Aorta (tissue), 5 donors: ENCODE measurements at regions not wholly inside any gene's neighbourhood (a gene's known extent, or its start where the extent isn't known, plus 50 kb on each side); places are given as distances from the start of the nearest gene placed in this dataset.

Experiments used
- ATAC-seq: fragments of 200-7000 bp; cut with Tn5 transposase; one replicate; pipeline ENCODE4 v1.9.1; 2022; ENCODE audit warnings: moderate library complexity; ENCODE audit not compliant: low FRiP score
- DNase-seq, 2 donors: peaks; one replicate each; pipeline ENCODE4 v3.0.0-alpha.2; 2020
- H3K27ac ChIP-seq, 2 donors: one replicate each; pipeline ENCODE4 v1.5.1; 2013; ENCODE audit warnings: low read length in 2 of 2, mild to moderate bottlenecking in 2 of 2, moderate library complexity in 2 of 2, control low read depth in 1 of 2, inconsistent platforms in 1 of 2, low read depth in 1 of 2
- H3K27me3 ChIP-seq, 2 donors: one replicate each; pipeline ENCODE4 v1.6.1; 2013; ENCODE audit warnings: control low read depth in 1 of 2, low read length in 1 of 2, mild to moderate bottlenecking in 1 of 2, moderate library complexity in 1 of 2; ENCODE audit not compliant: insufficient read depth in 2 of 2, control insufficient read depth in 1 of 2
- H3K36me3 ChIP-seq, 2 donors: one replicate each; pipeline ENCODE4 v1.6.1; 2013; ENCODE audit warnings: control low read depth in 1 of 2, low read length in 1 of 2, mild to moderate bottlenecking in 1 of 2; ENCODE audit not compliant: insufficient read depth in 2 of 2, control insufficient read depth in 1 of 2
- H3K4me1 ChIP-seq, 2 donors: one replicate each; pipeline ENCODE4 v1.6.1; 2013; ENCODE audit warnings: low read length in 2 of 2, control low read depth in 1 of 2, mild to moderate bottlenecking in 1 of 2, moderate library complexity in 1 of 2; ENCODE audit not compliant: insufficient read depth in 2 of 2, control insufficient read depth in 1 of 2
- H3K4me3 ChIP-seq, 2 donors: one replicate each; pipeline ENCODE4 v1.5.1; 2013; ENCODE audit warnings: low read length in 2 of 2, control low read depth in 1 of 2, mild to moderate bottlenecking in 1 of 2
- H3K9me3 ChIP-seq: one replicate; pipeline ENCODE4 v1.6.1; 2013; ENCODE audit warnings: mild to moderate bottlenecking, low read length; ENCODE audit not compliant: control insufficient read depth
- WGBS, 2 donors: extraction: QIAGEN DNeasy Blood & Tissue Kit; methylation state at CpG; one replicate each; pipeline ENCODE4 v1.1.7; 2013; 5-methylcytosine and 5-hydroxymethylcytosine counted together
- intact Hi-C, 2 donors: fragments of 100-400 bp; cut with DNase I; formaldehyde crosslinking; loops; one replicate each; pipeline versions ENCODE4 v1.14.2 to v1.15.0; 2022
- donor health status: healthy with polysubstance abuse.
- donor health status: Bipolar disorder and iron deficiency.
- donor health status: DM: no; HTN: no; CAD: no.
- donor health status: DM: no; HTN: no; CAD: no.
- donor health status: DM: yes; HTN: yes; CAD: no.

GRCh38 chr17:83144421-83145357, 65.3 kb downstream of the METRNL start:
- Histone ChIP-seq H3K4me3 (no peak overlapping the region), H3K27ac (no peak overlapping the region), H3K9me3 (no peaks in the 10 kb centered on the region), H3K36me3 (no peaks in the 10 kb centered on the region), H3K4me1 (no peaks in the 10 kb centered on the region), H3K27me3 (no peaks in the 10 kb centered on the region)
- ATAC-seq, result peak; percentile 57
- DNase-seq, result peak in 1 of 2 donors; percentile 84
- 19 to 25% methylated on average over 16 of the region's 16 CpGs for WGBS, 2 donors
- intact Hi-C loops, result no loop called here

- H3K4me3 ChIP-seq, result no peak overlapping the region
- H3K27me3 ChIP-seq, result no peaks in the 10 kb centered on the region
- no peaks in the 10 kb centered on the region for H3K9me3 ChIP-seq
- WGBS, 2 donors, result 62 to 65% methylated on average over 5 of the region's 5 CpGs
- H3K4me1 ChIP-seq, result no peaks in the 10 kb centered on the region
- peak in 1 of 2 donors; percentile 35 for DNase-seq
- H3K36me3 ChIP-seq, result no peaks in the 10 kb centered on the region
- no peak overlapping the region for H3K27ac ChIP-seq
- intact Hi-C loops, result no loop called here
- ATAC-seq, result no peak
Measured at GRCh38 chr17:83145358-83145738, 65.9 kb downstream of the METRNL start.

- 91 to 95% methylated on average over 7 of the region's 7 CpGs for WGBS, 2 donors
- no peaks in the 10 kb centered on the region for H3K36me3 ChIP-seq
- intact Hi-C loops, result no loop called here
- no peak overlapping the region for H3K4me3 ChIP-seq
- H3K27me3 ChIP-seq, result no peaks in the 10 kb centered on the region
- peak in 1 of 2 donors; percentile 41 for DNase-seq
- H3K27ac ChIP-seq, result no peak overlapping the region
- ATAC-seq, result peak; percentile 17
- H3K4me1 ChIP-seq, result no peaks in the 10 kb centered on the region
- H3K9me3 ChIP-seq, result no peaks in the 10 kb centered on the region
Measured at GRCh38 chr17:83145831-83146230, 66.4 kb downstream of the METRNL start.

- H3K27ac ChIP-seq, result no peak overlapping the region
- DNase-seq, result no peak
- 96 to 99% methylated on average over 4 of the region's 4 CpGs for WGBS, 2 donors
Measured at GRCh38 chr17:83146347-83146746, 66.9 kb downstream of the METRNL start.

GRCh38 chr17:83147280-83147679, 67.9 kb downstream of the METRNL start:
- ATAC-seq, result no peak

More at GRCh38 chr17:83146347-83146746, 66.9 kb downstream of the METRNL start:
- Histone ChIP-seq H3K27me3 (no peaks in the 10 kb centered on the region), H3K4me1 (no peaks in the 10 kb centered on the region), H3K9me3 (no peaks in the 10 kb centered on the region), H3K4me3 (no peak overlapping the region), H3K36me3 (no peaks in the 10 kb centered on the region)
- ATAC-seq, result no peak
- intact Hi-C loops, result no loop called here

GRCh38 chr17:83148317-83149028, 69.1 kb downstream of the METRNL start:
- Histone ChIP-seq H3K4me3 (no peak overlapping the region), H3K36me3 (no peaks in the 10 kb centered on the region), H3K27ac (no peak overlapping the region), H3K27me3 (no peaks in the 10 kb centered on the region), H3K9me3 (no peaks in the 10 kb centered on the region), H3K4me1 (no peaks in the 10 kb centered on the region)
- intact Hi-C loops, result no loop called here
- ATAC-seq, result no peak
- peak in 1 of 2 donors; percentile 69 for DNase-seq
- 93 to 94% methylated on average over 17 of the region's 17 CpGs for WGBS, 2 donors

More at GRCh38 chr17:83147280-83147679, 67.9 kb downstream of the METRNL start:
- DNase-seq, result no peak
- Histone ChIP-seq H3K4me1 (no peaks in the 10 kb centered on the region), H3K36me3 (no peaks in the 10 kb centered on the region), H3K4me3 (no peak overlapping the region), H3K9me3 (no peaks in the 10 kb centered on the region), H3K27me3 (no peaks in the 10 kb centered on the region), H3K27ac (no peak overlapping the region)
- intact Hi-C loops, result no loop called here

GRCh38 chr17:83149029-83149725, 69.8 kb downstream of the METRNL start:
- no peaks in the 10 kb centered on the region for H3K27me3 ChIP-seq
- intact Hi-C loops, result no loop called here
- H3K4me3 ChIP-seq, result no peak overlapping the region
- ATAC-seq (no peak), DNase-seq (peak in 1 of 2 donors; percentile 59)
- 96% methylated on average over 9 of the region's 9 CpGs for WGBS, 2 donors
- H3K9me3 ChIP-seq, result no peaks in the 10 kb centered on the region
- H3K36me3 ChIP-seq, result no peaks in the 10 kb centered on the region
- H3K27ac ChIP-seq, result no peak overlapping the region
- no peaks in the 10 kb centered on the region for H3K4me1 ChIP-seq

- H3K27ac ChIP-seq, result no peak overlapping the region
- H3K4me3 ChIP-seq, result no peak overlapping the region
- WGBS, 2 donors, result 85 to 87% methylated on average over 15 of the region's 15 CpGs
- no peaks in the 10 kb centered on the region for H3K27me3 ChIP-seq
- H3K9me3 ChIP-seq, result no peaks in the 10 kb centered on the region
- intact Hi-C loops, result no loop called here
- H3K4me1 ChIP-seq, result no peaks in the 10 kb centered on the region
- ATAC-seq (no peak), DNase-seq (peak in 1 of 2 donors; percentile 59)
- no peaks in the 10 kb centered on the region for H3K36me3 ChIP-seq
Measured at GRCh38 chr17:83149761-83150251, 70.4 kb downstream of the METRNL start.
